NCI-H187 treated with DMSO at 0.1 percent for 48 hours (cell line): ENCODE measurements at regions not wholly inside any gene's neighbourhood (a gene's known extent, or its start where the extent isn't known, plus 50 kb on each side); places are given as distances from the start of the nearest gene placed in this dataset.
"Not testable (repeated sequence)": the region's sequence is repeated elsewhere in the genome, so short reads cannot be mapped to it uniquely, and the experiment has no call there.

Source experiments
- DNase-seq: peaks from one replicate; lab custom pipeline; 2025; lab: John Stamatoyannopoulos, UW

- not testable (repeated sequence) for DNase-seq
These were observed 85.6 kb downstream of the OR2B2 start for GRCh38 chr6:27826612-27826985.

GRCh38 chr6:27825848-27826611 lies 86.2 kb downstream of the OR2B2 start:
- not testable (repeated sequence) for DNase-seq

GRCh38 chr6:27825025-27825793 lies 87.0 kb downstream of the OR2B2 start:
- DNase-seq, result no peak

- not testable (repeated sequence) for DNase-seq
These were observed 87.8 kb downstream of the OR2B2 start for GRCh38 chr6:27824211-27825024.

GRCh38 chr6:27823714-27824210 lies 88.4 kb downstream of the OR2B2 start:
- DNase-seq, result not testable (repeated sequence)

GRCh38 chr6:27816906-27817305 lies 95.3 kb downstream of the OR2B2 start:
- no peak for DNase-seq

- DNase-seq, result peak; percentile 56
These were observed 97.4 kb downstream of the OR2B2 start for GRCh38 chr6:27814665-27815424.

- not testable (repeated sequence) for DNase-seq
These were observed 97.9 kb downstream of the OR2B2 start for GRCh38 chr6:27814415-27814664.

- DNase-seq, result no peak
These were observed 99.2 kb downstream of the OR2B2 start for GRCh38 chr6:27812805-27813492.

- no peak for DNase-seq
These were observed 100.0 kb downstream of the OR2B2 start for GRCh38 chr6:27812078-27812804.

GRCh38 chr6:27811451-27811772 lies 100.8 kb downstream of the OR2B2 start:
- no peak for DNase-seq

- no peak for DNase-seq
These were observed 101.3 kb downstream of the OR2B2 start for GRCh38 chr6:27810768-27811450.

- DNase-seq, result peak; percentile 96
These were observed 102.0 kb downstream of the OR2B2 start for GRCh38 chr6:27809939-27810767.

- DNase-seq, result no peak
These were observed 102.9 kb downstream of the OR2B2 start for GRCh38 chr6:27809067-27809938.

GRCh38 chr6:27808242-27809066 lies 103.7 kb downstream of the OR2B2 start:
- not testable (repeated sequence) for DNase-seq

GRCh38 chr6:27807441-27808241 lies 104.6 kb downstream of the OR2B2 start:
- DNase-seq, result peak; percentile 90
